IMR-90 (cell line): ENCODE measurements at regions not wholly inside any gene's neighbourhood (a gene's known extent, or its start where the extent isn't known, plus 50 kb on each side); places are given as distances from the start of the nearest gene placed in this dataset.

Source experiments
- ATAC-seq: fragments of 200-7000 bp; cut with Tn5 transposase; 2 replicates; pipeline ENCODE4 v1.9.1; 2020; ENCODE audit warnings: low read depth, mild to moderate bottlenecking, moderate library complexity
- BruUV-seq: library from RNA; stranded (reverse); fragments of 400-500 nt; replicated peaks from 2 replicates; lab custom pipeline; 2021; lab: Mats Ljungman, UMichigan
- CTCF ChIA-PET: fragments of 300-600 bp; formaldehyde crosslinking; extraction: SDS; loops from one replicate; lab custom pipeline; 2021; ENCODE audit warnings: antibody characterized with exemption; lab: Yijun Ruan, JAX
- POLR2A ChIA-PET: fragments of 300-600 bp; sonication (Branson Sonifier 250); formaldehyde crosslinking; loops from one replicate; lab custom pipeline; 2022; ENCODE audit warnings: antibody characterized with exemption; ENCODE audit not compliant: unreplicated experiment; lab: Charles Lee
- DNase-seq: peaks from one replicate; pipeline ENCODE4 v3.0.0; 2013
- H2AFZ ChIP-seq: replicated peaks from 2 replicates; pipeline ENCODE3; 2013; ENCODE audit warnings: low read length, mild to moderate bottlenecking; ENCODE audit not compliant: poor library complexity
- H2AK5ac ChIP-seq: 2 replicates; pipeline ENCODE4 v1.6.1; 2013; ENCODE audit warnings: low read depth, low read length, inconsistent platforms
- H2AK9ac ChIP-seq: replicated peaks from 2 replicates; pipeline ENCODE3; 2013; ENCODE audit warnings: mild to moderate bottlenecking, low read depth, low read length, moderate library complexity; ENCODE audit not compliant: poor library complexity
- H2BK120ac ChIP-seq: 2 replicates; pipeline ENCODE4 v1.6.1; 2013; ENCODE audit warnings: low read depth, low read length, inconsistent platforms
- H2BK15ac ChIP-seq: 3 replicates; pipeline ENCODE4 v1.6.1; 2013; ENCODE audit warnings: low read depth, low read length, inconsistent platforms
- H2BK20ac ChIP-seq: 2 replicates; pipeline ENCODE4 v1.6.1; 2013; ENCODE audit warnings: low read depth, mild to moderate bottlenecking, inconsistent platforms, low read length, moderate library complexity
- H2BK5ac ChIP-seq: 2 replicates; pipeline ENCODE4 v1.6.1; 2013; ENCODE audit warnings: mild to moderate bottlenecking, low read depth, low read length, inconsistent platforms; ENCODE audit not compliant: poor library complexity, severe bottlenecking
- H3K14ac ChIP-seq: replicated peaks from 2 replicates; pipeline ENCODE4 v1.6.1; 2013; ENCODE audit warnings: low read depth, low read length, inconsistent platforms
- H3K18ac ChIP-seq: 2 replicates; pipeline ENCODE4 v1.6.1; 2013; ENCODE audit warnings: low read depth, low read length, control low read depth
- H3K23ac ChIP-seq: 2 replicates; pipeline ENCODE4 v1.6.1; 2013; ENCODE audit warnings: low read depth, low read length, inconsistent platforms
- H3K27ac ChIP-seq: 2 replicates; pipeline ENCODE4 v1.5.1; 2013; ENCODE audit warnings: mild to moderate bottlenecking, control low read depth, low read length; ENCODE audit not compliant: insufficient read depth
- H3K27me3 ChIP-seq: 2 replicates; pipeline ENCODE4 v1.6.1; 2013; ENCODE audit warnings: low read length; ENCODE audit not compliant: control insufficient read depth, insufficient read depth
- H3K36me3 ChIP-seq: 2 replicates; pipeline ENCODE4 v1.6.1; 2013; ENCODE audit warnings: low read length, mixed read lengths; ENCODE audit not compliant: control insufficient read depth, insufficient read depth
- H3K4ac ChIP-seq: 2 replicates; pipeline ENCODE4 v1.6.1; 2013; ENCODE audit warnings: low read depth, low read length, inconsistent platforms
- H3K4me1 ChIP-seq: 2 replicates; pipeline ENCODE4 v1.6.1; 2013; ENCODE audit warnings: low read length, mixed read lengths; ENCODE audit not compliant: control insufficient read depth, insufficient read depth
- H3K4me2 ChIP-seq: 2 replicates; pipeline ENCODE4 v1.6.1; 2013; ENCODE audit warnings: low read depth, mild to moderate bottlenecking, control low read depth, low read length, moderate library complexity
- H3K4me3 ChIP-seq: 2 replicates; pipeline ENCODE4 v1.5.1; 2013; ENCODE audit warnings: low read depth, mild to moderate bottlenecking, control low read depth, low read length, moderate library complexity; ENCODE audit not compliant: insufficient read depth
- H3K56ac ChIP-seq: 2 replicates; pipeline ENCODE4 v1.6.1; 2013; ENCODE audit warnings: low read length, inconsistent platforms; ENCODE audit not compliant: insufficient read depth; ENCODE audit errors: extremely low read depth
- H3K79me1 ChIP-seq, 2 experiments: 2 replicates each; pipeline ENCODE4 v1.6.1; 2013; ENCODE audit warnings: low read length in 2 of 2, inconsistent platforms in 1 of 2, low read depth in 1 of 2
- H3K9ac ChIP-seq: 2 replicates; pipeline ENCODE4 v1.6.1; 2013; ENCODE audit warnings: low read depth, low read length, control low read depth
- H3K9me1 ChIP-seq: 2 replicates; pipeline ENCODE4 v1.6.1; 2013; ENCODE audit warnings: low read length, inconsistent platforms; ENCODE audit not compliant: insufficient read depth
- H3K9me3 ChIP-seq: 2 replicates; pipeline ENCODE4 v1.6.1; 2013; ENCODE audit warnings: low read length; ENCODE audit not compliant: control insufficient read depth, insufficient read depth
- H4K20me1 ChIP-seq: 2 replicates; pipeline ENCODE4 v1.6.1; 2013; ENCODE audit warnings: low read length, inconsistent platforms; ENCODE audit not compliant: insufficient read depth
- H4K5ac ChIP-seq: 2 replicates; pipeline ENCODE4 v1.6.1; 2013; ENCODE audit warnings: mild to moderate bottlenecking, low read depth, low read length, control low read depth
- H4K8ac ChIP-seq, 2 experiments: 2 replicates each; pipeline ENCODE4 v1.6.1; 2013; ENCODE audit warnings: low read depth in 2 of 2, low read length in 2 of 2, control low read depth in 1 of 2, inconsistent platforms in 1 of 2
- H4K91ac ChIP-seq: 2 replicates; pipeline ENCODE4 v1.6.1; 2013; ENCODE audit warnings: low read depth, low read length, inconsistent platforms; ENCODE audit not compliant: insufficient read depth
- BHLHE40 ChIP-seq: fragments of 150-350 bp; IDR thresholded peaks from 2 replicates; pipeline ENCODE4 v1.6.1; 2016; ENCODE audit warnings: mild to moderate bottlenecking, low read depth, low read length
- CEBPB ChIP-seq: IDR thresholded peaks from 2 replicates; pipeline ENCODE4 v1.6.1; 2012; ENCODE audit warnings: low read depth, low read length, improper control_type of control experiment
- CHD1 ChIP-seq: IDR thresholded peaks from 2 replicates; pipeline ENCODE4 v1.6.1; 2012; ENCODE audit warnings: low read depth, low read length, improper control_type of control experiment
- ELK1 ChIP-seq: fragments of 150-350 bp; IDR thresholded peaks from 2 replicates; pipeline ENCODE4 v1.6.1; 2016; ENCODE audit warnings: low read depth, mild to moderate bottlenecking, low read length, moderate library complexity, borderline replicate concordance
- FOS ChIP-seq: fragments of 150-350 bp; IDR thresholded peaks from 2 replicates; pipeline ENCODE4 v1.6.1; 2016; ENCODE audit warnings: low read depth, low read length
- MAFK ChIP-seq: IDR thresholded peaks from 2 replicates; pipeline ENCODE4 v1.6.1; 2012; ENCODE audit warnings: low read depth, low read length, improper control_type of control experiment
- MAZ ChIP-seq: IDR thresholded peaks from 2 replicates; pipeline ENCODE4 v1.6.1; 2012; ENCODE audit warnings: low read depth, mild to moderate bottlenecking, low read length, improper control_type of control experiment, moderate library complexity, borderline replicate concordance
- MXI1 ChIP-seq: IDR thresholded peaks from 2 replicates; pipeline ENCODE4 v1.6.1; 2012; ENCODE audit warnings: low read depth, mild to moderate bottlenecking, low read length, moderate library complexity, borderline replicate concordance
- NFE2L2 ChIP-seq: fragments of 150-350 bp; IDR thresholded peaks from 2 replicates; pipeline ENCODE4 v1.6.1; 2016; ENCODE audit warnings: low read depth, mild to moderate bottlenecking, low read length
- POLR2A ChIP-seq: IDR thresholded peaks from 2 replicates; pipeline ENCODE4 v1.6.1; 2012; ENCODE audit warnings: mild to moderate bottlenecking, low read depth, low read length
- RAD21 ChIP-seq: IDR thresholded peaks from 2 replicates; pipeline ENCODE4 v1.6.1; 2012; ENCODE audit warnings: low read length, improper control_type of control experiment
- RCOR1 ChIP-seq: IDR thresholded peaks from 2 replicates; pipeline ENCODE4 v1.6.1; 2012; ENCODE audit warnings: mild to moderate bottlenecking, low read length, improper control_type of control experiment; ENCODE audit not compliant: insufficient replicate concordance
- RFX5 ChIP-seq: IDR thresholded peaks from 2 replicates; pipeline ENCODE4 v1.8.0; 2012; ENCODE audit warnings: low read depth, mild to moderate bottlenecking, low read length, moderate library complexity
- SMC3 ChIP-seq: fragments of 150-350 bp; IDR thresholded peaks from 2 replicates; pipeline ENCODE4 v1.6.1; 2016; ENCODE audit warnings: low read depth, mild to moderate bottlenecking, antibody characterized with exemption, low read length, moderate library complexity
- USF2 ChIP-seq: fragments of 150-350 bp; IDR thresholded peaks from 2 replicates; pipeline ENCODE4 v1.6.1; 2017; ENCODE audit warnings: mild to moderate bottlenecking, antibody characterized with exemption, low read length, low read depth
- WGBS, 2 experiments: methylation state at CpG; one replicate each; pipeline versions ENCODE4 v1.1.5 to v1.1.7; 2013; ENCODE audit warnings: missing lambda C conversion rate in 2 of 2; ENCODE audit not compliant: insufficient read length in 1 of 2; ENCODE audit errors: extremely low coverage in 2 of 2; 5-methylcytosine and 5-hydroxymethylcytosine counted together
- dilution Hi-C: fragments of 300-500 bp; cut with HindIII; formaldehyde crosslinking; loops from one replicate; pipeline ENCODE4 v1.14.3; 2018; ENCODE audit warnings: low sequenced_read_pairs; ENCODE audit not compliant: unreplicated experiment
- in situ Hi-C: fragments of 300-500 bp; cut with MboI; formaldehyde crosslinking; loops from 3 replicates; pipeline ENCODE4 v1.14.3; 2019; ENCODE audit warnings: low sequenced_read_pairs, inconsistent platforms, mixed read lengths
- intact Hi-C: fragments of 100-400 bp; cut with micrococcal nuclease; formaldehyde crosslinking; loops from 2 replicates; pipeline ENCODE4 v1.10.0; 2022
- TF ChIP-seq, protein P1 (sequence below): conservative IDR thresholded peaks from 2 replicates; pipeline ENCODE4 v1.5.1; 2012; ENCODE audit warnings: mild to moderate bottlenecking, low read depth, low read length, improper control_type of control experiment

DNA sequence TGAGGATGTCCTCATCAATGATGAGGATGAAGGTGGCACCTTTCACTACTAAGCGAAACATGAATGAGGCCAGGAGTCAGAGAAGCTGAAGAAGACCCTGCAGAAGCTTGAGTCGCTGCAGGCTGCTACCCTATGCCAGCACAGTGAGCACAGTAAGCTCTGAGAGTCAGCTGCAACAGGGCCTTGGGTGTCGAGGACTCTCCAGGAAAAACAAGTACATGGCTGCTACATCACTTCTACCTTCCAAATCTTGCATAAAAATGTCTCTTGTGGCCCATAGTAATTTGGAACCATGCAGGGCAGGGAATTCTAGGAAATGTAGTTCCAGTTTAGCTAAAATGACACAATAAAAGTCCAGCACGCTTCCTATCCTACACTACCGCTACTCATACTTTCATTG, 51.5 kb upstream of the KIRREL1 start:
- POLR2A ChIA-PET, result no interaction called here
- intact Hi-C loops, result no loop called here
- no CpG with 5 or more reads among the region's 5 CpGs for WGBS, 2 experiments

More for the DNA sequence above, 51.5 kb upstream of the KIRREL1 start:
- Histone ChIP-seq H3K4me1 (no peaks in the 10 kb centered on the region), H3K9me3 (no peaks in the 10 kb centered on the region), H2BK5ac (no peak overlapping the region), H4K5ac (no peak overlapping the region), H3K27ac (no peak overlapping the region), H3K9ac (no peak overlapping the region), H4K8ac (no peak overlapping the region), H4K91ac (no peak overlapping the region), H3K27me3 (peaks cover 13% of the 10 kb centered on the region), H2BK15ac (no peak overlapping the region), H3K56ac (no peak overlapping the region), H3K14ac (no peak overlapping the region), H2AFZ (no peak overlapping the region), H3K79me1 (no peaks in the 10 kb centered on the region), H3K23ac (no peak overlapping the region), H2AK5ac (no peak overlapping the region), H3K18ac (no peak overlapping the region), H3K4ac (no peak overlapping the region), H3K4me3 (no peak overlapping the region), H3K36me3 (no peaks in the 10 kb centered on the region), H2BK20ac (no peak overlapping the region), H2AK9ac (no peak overlapping the region), H4K20me1 (no peaks in the 10 kb centered on the region), H2BK120ac (no peak overlapping the region), H3K4me2 (no peak overlapping the region), H3K9me1 (no peaks in the 10 kb centered on the region)
- in situ Hi-C loops, result no loop called here
- DNase-seq (no peak), ATAC-seq (no peak)
- dilution Hi-C loops, result no loop called here
- CTCF ChIA-PET, result no interaction called here
- BruUV-seq, result no TSS peak
- no peak for TF ChIP-seq CHD1
- no peak for TF ChIP-seq FOS
- no peak for TF ChIP-seq RCOR1
- TF ChIP-seq, protein P1, sequence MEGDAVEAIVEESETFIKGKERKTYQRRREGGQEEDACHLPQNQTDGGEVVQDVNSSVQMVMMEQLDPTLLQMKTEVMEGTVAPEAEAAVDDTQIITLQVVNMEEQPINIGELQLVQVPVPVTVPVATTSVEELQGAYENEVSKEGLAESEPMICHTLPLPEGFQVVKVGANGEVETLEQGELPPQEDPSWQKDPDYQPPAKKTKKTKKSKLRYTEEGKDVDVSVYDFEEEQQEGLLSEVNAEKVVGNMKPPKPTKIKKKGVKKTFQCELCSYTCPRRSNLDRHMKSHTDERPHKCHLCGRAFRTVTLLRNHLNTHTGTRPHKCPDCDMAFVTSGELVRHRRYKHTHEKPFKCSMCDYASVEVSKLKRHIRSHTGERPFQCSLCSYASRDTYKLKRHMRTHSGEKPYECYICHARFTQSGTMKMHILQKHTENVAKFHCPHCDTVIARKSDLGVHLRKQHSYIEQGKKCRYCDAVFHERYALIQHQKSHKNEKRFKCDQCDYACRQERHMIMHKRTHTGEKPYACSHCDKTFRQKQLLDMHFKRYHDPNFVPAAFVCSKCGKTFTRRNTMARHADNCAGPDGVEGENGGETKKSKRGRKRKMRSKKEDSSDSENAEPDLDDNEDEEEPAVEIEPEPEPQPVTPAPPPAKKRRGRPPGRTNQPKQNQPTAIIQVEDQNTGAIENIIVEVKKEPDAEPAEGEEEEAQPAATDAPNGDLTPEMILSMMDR, result no peak
- no peak for TF ChIP-seq RFX5
- TF ChIP-seq CEBPB, result no peak
- TF ChIP-seq MAFK, result no peak
- TF ChIP-seq ELK1, result no peak
- no peak for TF ChIP-seq MXI1
- no peak for TF ChIP-seq RAD21
- TF ChIP-seq USF2, result no peak
- no peak for TF ChIP-seq BHLHE40
- TF ChIP-seq NFE2L2, result no peak
- no peak for TF ChIP-seq POLR2A
- no peak for TF ChIP-seq SMC3
- TF ChIP-seq MAZ, result no peak
